SK-N-SH (cell line): ENCODE measurements at regions not wholly inside any gene's neighbourhood (a gene's known extent, or its start where the extent isn't known, plus 50 kb on each side); places are given as distances from the start of the nearest gene placed in this dataset.

Experiments
- CTCF ChIA-PET: fragments of 300-600, 350-600 bp; formaldehyde crosslinking; extraction: SDS; loops from one replicate; lab custom pipeline; 2021; lab: Yijun Ruan, JAX
- POLR2A ChIA-PET: fragments of 350-600 bp; sonication (Branson Sonifier 250); formaldehyde crosslinking; extraction: SDS; loops from one replicate; lab custom pipeline; 2020; ENCODE audit warnings: antibody characterized with exemption, inconsistent platforms; lab: Yijun Ruan, JAX
- DNase-seq: peaks from one replicate; pipeline ENCODE4 v3.0.0; 2012
- H2AFZ ChIP-seq: fragments of 200-600 bp; sonication (generic); 2 replicates; pipeline ENCODE4 v1.8.1; 2016; ENCODE audit warnings: antibody characterized with exemption, mild to moderate bottlenecking, low read depth
- H3F3A ChIP-seq: fragments of 200-600 bp; sonication (generic); replicated peaks from 2 replicates; pipeline ENCODE3; 2016; ENCODE audit warnings: antibody characterized with exemption, mild to moderate bottlenecking; ENCODE audit not compliant: insufficient read depth
- H3K27ac ChIP-seq, 2 experiments: fragments of 200-500 bp in 1 of 2; fragments of 200-600 bp in 1 of 2; sonication (Bioruptor generic) in 1 of 2; sonication (generic), shearing (Covaris generic) in 1 of 2; 2 replicates each; pipeline versions ENCODE4 v1.5.1 to v1.6.1; 2014 to 2016; ENCODE audit warnings: low read depth in 2 of 2, inconsistent platforms in 1 of 2, low read length in 1 of 2, mild to moderate bottlenecking in 1 of 2, mixed read lengths in 1 of 2
- H3K27me3 ChIP-seq: fragments of 200-600 bp; sonication (generic), shearing (Covaris generic); 2 replicates; pipeline ENCODE4 v1.6.1; 2016; ENCODE audit warnings: mixed run types; ENCODE audit not compliant: insufficient read depth
- H3K36me3 ChIP-seq, 2 experiments: fragments of 200-500 bp in 1 of 2; fragments of 200-600 bp in 1 of 2; sonication (Bioruptor generic) in 1 of 2; sonication (generic) in 1 of 2; replicated peaks in 1 of 2; 2 replicates each; pipeline versions ENCODE3 to v1.5.1; 2014 to 2016; ENCODE audit warnings: low read length in 1 of 2, mild to moderate bottlenecking in 1 of 2; ENCODE audit not compliant: insufficient read depth in 2 of 2, control insufficient read depth in 1 of 2
- H3K4me1 ChIP-seq, 2 experiments: fragments of 200-500 bp in 1 of 2; fragments of 200-600 bp in 1 of 2; sonication (Bioruptor generic) in 1 of 2; sonication (generic), shearing (Covaris generic) in 1 of 2; 2 replicates each; pipeline versions ENCODE4 v1.5.1 to v1.6.1; 2014 to 2016; ENCODE audit warnings: low read depth in 1 of 2, low read length in 1 of 2, mixed run types in 1 of 2; ENCODE audit not compliant: insufficient read depth in 2 of 2, control insufficient read depth in 1 of 2
- H3K4me2 ChIP-seq: fragments of 200-600 bp; sonication (generic), shearing (Covaris generic); 2 replicates; pipeline ENCODE4 v1.6.1; 2017; ENCODE audit warnings: mixed run types
- H3K4me3 ChIP-seq, 2 experiments: fragments of 200-500 bp in 1 of 2; fragments of 200-600 bp in 1 of 2; sonication (Bioruptor generic) in 1 of 2; sonication (generic), shearing (Covaris generic) in 1 of 2; 2 replicates each; pipeline versions ENCODE4 v1.5.1 to v1.8.1; 2014 to 2016; ENCODE audit warnings: low read depth in 2 of 2, inconsistent platforms in 1 of 2, low read length in 1 of 2, mild to moderate bottlenecking in 1 of 2, mixed read lengths in 1 of 2, moderate library complexity in 1 of 2
- H3K79me2 ChIP-seq: fragments of 200-600 bp; sonication (generic); 2 replicates; pipeline ENCODE4 v1.8.1; 2017; ENCODE audit warnings: mild to moderate bottlenecking; ENCODE audit not compliant: insufficient read depth
- H3K9ac ChIP-seq: fragments of 200-600 bp; sonication (generic); 2 replicates; pipeline ENCODE4 v1.6.1; 2017; ENCODE audit warnings: mixed run types
- H3K9me2 ChIP-seq: fragments of 200-600 bp; sonication (generic); 2 replicates; pipeline ENCODE4 v1.6.1; 2017; ENCODE audit warnings: mixed run types
- H3K9me3 ChIP-seq: fragments of 200-600 bp; sonication (generic); 2 replicates; pipeline ENCODE4 v1.6.1; 2017; ENCODE audit warnings: mixed run types, mild to moderate bottlenecking, moderate library complexity
- H4K20me1 ChIP-seq: fragments of 200-600 bp; sonication (generic); 2 replicates; pipeline ENCODE4 v1.6.1; 2017; ENCODE audit warnings: mild to moderate bottlenecking, mixed run types; ENCODE audit not compliant: insufficient read depth
- ELF1 ChIP-seq: IDR thresholded peaks from 2 replicates; pipeline ENCODE4 v1.4.0; 2012
- EP300 ChIP-seq, 2 experiments: IDR thresholded peaks; 2 replicates each; pipeline versions ENCODE4 v1.4.0 to v1.6.1; 2012; ENCODE audit warnings: borderline replicate concordance in 1 of 2, low read depth in 1 of 2, low read length in 1 of 2
- EZH2phosphoT487 ChIP-seq: fragments of 200-600 bp; sonication (generic); IDR thresholded peaks from 2 replicates; pipeline ENCODE4 v1.6.1; 2017; ENCODE audit warnings: low read depth, mixed run types, mild to moderate bottlenecking, antibody characterized with exemption, moderate library complexity, borderline replicate concordance
- FOXM1 ChIP-seq: IDR thresholded peaks from 2 replicates; pipeline ENCODE4 v1.4.0; 2012; ENCODE audit warnings: low read depth, mild to moderate bottlenecking
- MEF2A ChIP-seq: IDR thresholded peaks from 2 replicates; pipeline ENCODE4 v1.4.0; 2012; ENCODE audit warnings: low read depth, borderline replicate concordance
- SIN3A ChIP-seq: IDR thresholded peaks from 2 replicates; pipeline ENCODE4 v1.6.1; 2012; ENCODE audit warnings: low read depth, mild to moderate bottlenecking, low read length, moderate library complexity, borderline replicate concordance
- TEAD4 ChIP-seq: IDR thresholded peaks from 2 replicates; pipeline ENCODE4 v1.4.0; 2012; ENCODE audit warnings: mild to moderate bottlenecking, borderline replicate concordance; ENCODE audit not compliant: insufficient read depth
- WGBS: methylation state at CpG from one replicate; pipeline ENCODE4 v1.1.6; 2017; ENCODE audit warnings: low lambda C conversion rate; 5-methylcytosine and 5-hydroxymethylcytosine counted together
- TF ChIP-seq, protein P1 (sequence below): IDR thresholded peaks from 2 replicates; pipeline ENCODE4 v1.4.0; 2012; ENCODE audit warnings: low read depth, borderline replicate concordance
- TF ChIP-seq, protein P2 (sequence below): IDR thresholded peaks from 2 replicates; pipeline ENCODE4 v1.4.0; 2012; ENCODE audit warnings: low read depth, borderline replicate concordance
- TF ChIP-seq, protein P3 (sequence below): fragments of 150-350 bp; IDR thresholded peaks from 2 replicates; pipeline ENCODE4 v1.6.1; 2016; ENCODE audit warnings: mild to moderate bottlenecking, low read depth, low read length
- TF ChIP-seq, protein P4 (sequence below): IDR thresholded peaks from 2 replicates; pipeline ENCODE4 v1.6.1; 2012; ENCODE audit warnings: mild to moderate bottlenecking, low read depth, low read length, moderate library complexity
- TF ChIP-seq, protein P5 (sequence below): fragments of 200-600 bp; sonication (generic); IDR thresholded peaks from 2 replicates; pipeline ENCODE4 v1.6.1; 2017; ENCODE audit warnings: antibody characterized with exemption, mild to moderate bottlenecking, moderate library complexity
- TF ChIP-seq, protein P6 (sequence below): fragments of 150-350 bp; IDR thresholded peaks from 2 replicates; pipeline ENCODE4 v1.6.1; 2017; ENCODE audit warnings: antibody characterized with exemption, low read length, low read depth, borderline replicate concordance

DNA sequence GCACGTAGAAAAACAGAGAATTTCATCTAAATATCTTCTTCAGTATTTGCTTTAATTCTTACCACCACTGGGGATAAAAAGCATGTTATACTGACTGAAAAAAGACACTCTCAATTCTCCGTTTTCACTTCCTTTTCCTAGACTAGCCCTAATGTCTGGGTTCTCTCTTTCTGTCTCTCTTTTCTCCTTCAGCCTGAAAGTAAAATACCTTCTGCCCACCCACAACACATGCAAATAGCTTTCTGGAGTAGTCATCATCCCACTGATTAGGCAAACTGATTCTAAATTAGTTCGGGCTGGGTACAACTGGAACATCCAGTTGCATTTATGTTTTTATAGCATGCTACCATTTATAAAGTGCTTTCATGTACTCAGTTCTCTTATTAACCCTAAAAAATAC lies 142.4 kb upstream of the ANKRD50 start (continued):
- TF ChIP-seq, protein P1, sequence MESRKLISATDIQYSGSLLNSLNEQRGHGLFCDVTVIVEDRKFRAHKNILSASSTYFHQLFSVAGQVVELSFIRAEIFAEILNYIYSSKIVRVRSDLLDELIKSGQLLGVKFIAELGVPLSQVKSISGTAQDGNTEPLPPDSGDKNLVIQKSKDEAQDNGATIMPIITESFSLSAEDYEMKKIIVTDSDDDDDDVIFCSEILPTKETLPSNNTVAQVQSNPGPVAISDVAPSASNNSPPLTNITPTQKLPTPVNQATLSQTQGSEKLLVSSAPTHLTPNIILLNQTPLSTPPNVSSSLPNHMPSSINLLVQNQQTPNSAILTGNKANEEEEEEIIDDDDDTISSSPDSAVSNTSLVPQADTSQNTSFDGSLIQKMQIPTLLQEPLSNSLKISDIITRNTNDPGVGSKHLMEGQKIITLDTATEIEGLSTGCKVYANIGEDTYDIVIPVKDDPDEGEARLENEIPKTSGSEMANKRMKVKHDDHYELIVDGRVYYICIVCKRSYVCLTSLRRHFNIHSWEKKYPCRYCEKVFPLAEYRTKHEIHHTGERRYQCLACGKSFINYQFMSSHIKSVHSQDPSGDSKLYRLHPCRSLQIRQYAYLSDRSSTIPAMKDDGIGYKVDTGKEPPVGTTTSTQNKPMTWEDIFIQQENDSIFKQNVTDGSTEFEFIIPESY, result no peak

DNA sequence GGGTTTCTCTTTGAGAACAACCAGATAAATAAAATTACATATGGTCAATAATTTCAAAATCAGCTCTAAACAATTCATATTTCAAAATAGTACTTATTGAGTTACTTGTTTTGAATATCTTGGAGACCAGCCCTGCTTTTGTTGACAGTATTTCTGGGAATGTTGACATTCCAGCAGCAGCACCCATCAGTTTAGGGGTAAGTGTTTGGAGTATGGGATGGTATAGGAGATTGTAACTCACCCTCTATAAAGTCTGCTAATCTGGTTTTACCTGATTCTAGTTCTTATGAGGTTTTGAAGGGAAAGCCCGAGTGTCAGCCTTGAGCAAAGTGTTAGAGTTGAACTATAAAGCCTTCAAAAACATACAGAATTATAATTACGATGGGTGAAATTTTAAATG lies 139.2 kb upstream of the ANKRD50 start:
- Histone ChIP-seq H4K20me1 (no peaks in the 10 kb centered on the region), H3K9me2 (no peaks in the 10 kb centered on the region), H3K4me2 (no peak overlapping the region), H3K9me3 (no peaks in the 10 kb centered on the region), H3F3A (no peaks in the 10 kb centered on the region), H3K36me3 (no peaks in the 10 kb centered on the region), H3K27ac (no peak overlapping the region), H3K27me3 (no peaks in the 10 kb centered on the region), H3K9ac (no peak overlapping the region), H3K4me1 (no peaks in the 10 kb centered on the region), H2AFZ (no peak overlapping the region), H3K4me3 (no peak overlapping the region)
- WGBS, result 80% methylated on average over 2 of the region's 2 CpGs
- POLR2A ChIA-PET, result no interaction called here
- DNase-seq, result no peak
- TF ChIP-seq ELF1 (no peak), MEF2A (no peak), TEAD4 (no peak), FOXM1 (no peak), EP300 (IDR thresholded peaks at IDR 0.05; ENCODE audit: borderline replicate concordance in 1 of 2, low read depth in 1 of 2, low read length in 1 of 2) (no peak), SIN3A (no peak), EZH2phosphoT487 (no peak)
- TF ChIP-seq, protein P2, sequence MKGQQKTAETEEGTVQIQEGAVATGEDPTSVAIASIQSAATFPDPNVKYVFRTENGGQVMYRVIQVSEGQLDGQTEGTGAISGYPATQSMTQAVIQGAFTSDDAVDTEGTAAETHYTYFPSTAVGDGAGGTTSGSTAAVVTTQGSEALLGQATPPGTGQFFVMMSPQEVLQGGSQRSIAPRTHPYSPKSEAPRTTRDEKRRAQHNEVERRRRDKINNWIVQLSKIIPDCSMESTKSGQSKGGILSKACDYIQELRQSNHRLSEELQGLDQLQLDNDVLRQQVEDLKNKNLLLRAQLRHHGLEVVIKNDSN, result no peak
- TF ChIP-seq, protein P3, sequence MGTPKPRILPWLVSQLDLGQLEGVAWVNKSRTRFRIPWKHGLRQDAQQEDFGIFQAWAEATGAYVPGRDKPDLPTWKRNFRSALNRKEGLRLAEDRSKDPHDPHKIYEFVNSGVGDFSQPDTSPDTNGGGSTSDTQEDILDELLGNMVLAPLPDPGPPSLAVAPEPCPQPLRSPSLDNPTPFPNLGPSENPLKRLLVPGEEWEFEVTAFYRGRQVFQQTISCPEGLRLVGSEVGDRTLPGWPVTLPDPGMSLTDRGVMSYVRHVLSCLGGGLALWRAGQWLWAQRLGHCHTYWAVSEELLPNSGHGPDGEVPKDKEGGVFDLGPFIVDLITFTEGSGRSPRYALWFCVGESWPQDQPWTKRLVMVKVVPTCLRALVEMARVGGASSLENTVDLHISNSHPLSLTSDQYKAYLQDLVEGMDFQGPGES, result no peak
- TF ChIP-seq, protein P4, sequence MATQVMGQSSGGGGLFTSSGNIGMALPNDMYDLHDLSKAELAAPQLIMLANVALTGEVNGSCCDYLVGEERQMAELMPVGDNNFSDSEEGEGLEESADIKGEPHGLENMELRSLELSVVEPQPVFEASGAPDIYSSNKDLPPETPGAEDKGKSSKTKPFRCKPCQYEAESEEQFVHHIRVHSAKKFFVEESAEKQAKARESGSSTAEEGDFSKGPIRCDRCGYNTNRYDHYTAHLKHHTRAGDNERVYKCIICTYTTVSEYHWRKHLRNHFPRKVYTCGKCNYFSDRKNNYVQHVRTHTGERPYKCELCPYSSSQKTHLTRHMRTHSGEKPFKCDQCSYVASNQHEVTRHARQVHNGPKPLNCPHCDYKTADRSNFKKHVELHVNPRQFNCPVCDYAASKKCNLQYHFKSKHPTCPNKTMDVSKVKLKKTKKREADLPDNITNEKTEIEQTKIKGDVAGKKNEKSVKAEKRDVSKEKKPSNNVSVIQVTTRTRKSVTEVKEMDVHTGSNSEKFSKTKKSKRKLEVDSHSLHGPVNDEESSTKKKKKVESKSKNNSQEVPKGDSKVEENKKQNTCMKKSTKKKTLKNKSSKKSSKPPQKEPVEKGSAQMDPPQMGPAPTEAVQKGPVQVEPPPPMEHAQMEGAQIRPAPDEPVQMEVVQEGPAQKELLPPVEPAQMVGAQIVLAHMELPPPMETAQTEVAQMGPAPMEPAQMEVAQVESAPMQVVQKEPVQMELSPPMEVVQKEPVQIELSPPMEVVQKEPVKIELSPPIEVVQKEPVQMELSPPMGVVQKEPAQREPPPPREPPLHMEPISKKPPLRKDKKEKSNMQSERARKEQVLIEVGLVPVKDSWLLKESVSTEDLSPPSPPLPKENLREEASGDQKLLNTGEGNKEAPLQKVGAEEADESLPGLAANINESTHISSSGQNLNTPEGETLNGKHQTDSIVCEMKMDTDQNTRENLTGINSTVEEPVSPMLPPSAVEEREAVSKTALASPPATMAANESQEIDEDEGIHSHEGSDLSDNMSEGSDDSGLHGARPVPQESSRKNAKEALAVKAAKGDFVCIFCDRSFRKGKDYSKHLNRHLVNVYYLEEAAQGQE, result no peak
- TF ChIP-seq, protein P5, sequence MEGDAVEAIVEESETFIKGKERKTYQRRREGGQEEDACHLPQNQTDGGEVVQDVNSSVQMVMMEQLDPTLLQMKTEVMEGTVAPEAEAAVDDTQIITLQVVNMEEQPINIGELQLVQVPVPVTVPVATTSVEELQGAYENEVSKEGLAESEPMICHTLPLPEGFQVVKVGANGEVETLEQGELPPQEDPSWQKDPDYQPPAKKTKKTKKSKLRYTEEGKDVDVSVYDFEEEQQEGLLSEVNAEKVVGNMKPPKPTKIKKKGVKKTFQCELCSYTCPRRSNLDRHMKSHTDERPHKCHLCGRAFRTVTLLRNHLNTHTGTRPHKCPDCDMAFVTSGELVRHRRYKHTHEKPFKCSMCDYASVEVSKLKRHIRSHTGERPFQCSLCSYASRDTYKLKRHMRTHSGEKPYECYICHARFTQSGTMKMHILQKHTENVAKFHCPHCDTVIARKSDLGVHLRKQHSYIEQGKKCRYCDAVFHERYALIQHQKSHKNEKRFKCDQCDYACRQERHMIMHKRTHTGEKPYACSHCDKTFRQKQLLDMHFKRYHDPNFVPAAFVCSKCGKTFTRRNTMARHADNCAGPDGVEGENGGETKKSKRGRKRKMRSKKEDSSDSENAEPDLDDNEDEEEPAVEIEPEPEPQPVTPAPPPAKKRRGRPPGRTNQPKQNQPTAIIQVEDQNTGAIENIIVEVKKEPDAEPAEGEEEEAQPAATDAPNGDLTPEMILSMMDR, result no peak
- TF ChIP-seq, protein P6, sequence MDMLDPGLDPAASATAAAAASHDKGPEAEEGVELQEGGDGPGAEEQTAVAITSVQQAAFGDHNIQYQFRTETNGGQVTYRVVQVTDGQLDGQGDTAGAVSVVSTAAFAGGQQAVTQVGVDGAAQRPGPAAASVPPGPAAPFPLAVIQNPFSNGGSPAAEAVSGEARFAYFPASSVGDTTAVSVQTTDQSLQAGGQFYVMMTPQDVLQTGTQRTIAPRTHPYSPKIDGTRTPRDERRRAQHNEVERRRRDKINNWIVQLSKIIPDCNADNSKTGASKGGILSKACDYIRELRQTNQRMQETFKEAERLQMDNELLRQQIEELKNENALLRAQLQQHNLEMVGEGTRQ, result no peak
- TF ChIP-seq, all 33 proteins: peak for 0
- CTCF ChIA-PET, result no interaction called here
- H3K79me2 ChIP-seq, result no peaks in the 10 kb centered on the region
